HL-60/S4 treated with phorbol 12-myristate 13-acetate at 8.2 ng/mL for 4 days and 3 days (cell line): ENCODE measurements at regions not wholly inside any gene's neighbourhood (a gene's known extent, or its start where the extent isn't known, plus 50 kb on each side); places are given as distances from the start of the nearest gene placed in this dataset.

Source experiments
- in situ Hi-C: fragments of 300-500 bp; cut with MboI; formaldehyde crosslinking; loops from 2 replicates; pipeline ENCODE4 v1.15.0; 2022; ENCODE audit warnings: low sequenced_read_pairs

DNA sequence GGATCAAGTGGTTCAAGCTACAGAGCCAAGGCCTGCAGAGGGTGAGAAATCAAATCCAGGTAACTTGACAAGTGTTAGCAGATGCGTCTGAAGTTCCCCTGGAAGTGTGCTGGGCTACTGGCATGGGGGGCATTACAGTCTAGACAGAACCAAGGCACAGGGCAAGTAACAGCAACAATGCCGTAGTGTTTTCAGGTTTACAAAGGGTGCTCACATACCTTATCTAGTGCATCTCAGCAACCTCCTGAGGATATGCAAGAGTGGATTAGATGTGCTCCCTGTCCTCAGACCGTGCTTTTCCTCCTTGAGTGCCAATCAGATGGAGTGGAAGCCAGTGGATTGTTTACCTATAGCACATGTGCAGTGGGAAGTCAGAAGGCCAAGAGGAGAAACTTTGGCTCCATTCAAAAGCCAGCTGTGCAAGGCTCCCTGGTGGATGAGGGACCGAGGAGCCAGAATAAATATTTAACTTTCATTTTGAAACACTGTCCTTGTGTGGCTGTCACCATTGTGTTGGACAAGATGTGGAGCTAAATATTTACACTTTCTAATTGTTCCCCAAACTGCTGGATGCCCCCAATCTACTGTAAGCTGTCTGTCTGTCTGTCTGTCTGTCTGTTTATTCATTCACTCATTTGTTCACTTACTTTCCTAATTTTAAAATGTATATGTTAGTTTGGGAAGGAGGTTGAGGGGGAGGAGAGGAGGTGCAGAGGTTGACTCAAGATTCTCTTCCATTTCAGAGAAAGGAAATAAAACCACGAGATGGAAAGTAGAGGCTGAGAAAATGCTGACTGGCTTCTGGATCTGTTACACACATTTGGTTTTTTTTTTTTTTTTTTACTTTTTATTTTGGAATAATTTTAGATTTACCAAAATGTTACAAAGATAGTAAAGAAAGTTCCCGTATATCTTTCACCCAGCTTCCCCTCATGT is 184.0 kb upstream of the PARP11 start:
- in situ Hi-C loops: no loop called here

DNA sequence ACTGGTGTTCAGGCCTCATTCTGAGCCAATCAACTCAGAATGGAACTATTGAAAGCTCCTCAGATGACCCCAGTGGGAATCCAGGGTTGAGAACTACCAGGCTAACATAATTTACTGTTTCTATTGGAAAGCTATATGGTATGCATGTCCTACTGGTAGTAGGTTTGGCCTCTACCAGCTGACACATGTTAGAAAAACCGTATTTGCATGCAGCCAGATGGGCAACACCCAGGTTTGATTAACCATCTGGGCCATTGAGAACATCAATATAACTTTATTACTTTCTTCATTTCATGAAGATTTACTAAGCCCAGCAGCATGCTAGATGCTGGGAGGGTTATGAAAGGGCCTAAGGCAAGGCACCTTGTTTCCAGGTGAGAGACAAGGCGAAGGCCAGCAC is 181.4 kb upstream of the PARP11 start:
- in situ Hi-C loops: no loop called here

GRCh38 chr12:4052691-4053090 is 179.5 kb upstream of the PARP11 start:
- in situ Hi-C loops: no loop called here

DNA sequence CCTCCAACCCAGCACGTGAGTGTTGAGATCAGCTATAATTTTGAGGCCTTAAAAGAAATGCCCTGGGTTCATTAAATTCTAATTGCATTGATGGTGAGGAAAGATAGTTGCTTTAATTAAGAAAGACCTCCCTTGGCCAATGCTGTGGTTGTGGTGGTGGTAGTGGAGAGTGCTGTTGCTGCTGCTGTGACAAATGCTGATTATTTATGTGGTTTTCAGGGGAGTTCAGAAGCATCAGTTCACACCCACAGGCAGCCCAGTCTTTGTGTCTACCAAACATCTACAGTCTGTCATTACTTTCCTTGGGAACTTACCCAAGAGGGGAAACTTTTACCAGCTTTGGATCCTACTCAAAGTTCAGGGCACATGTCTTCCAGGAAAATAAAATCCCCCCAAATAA is 178.4 kb upstream of the PARP11 start:
- in situ Hi-C loops: no loop called here

DNA sequence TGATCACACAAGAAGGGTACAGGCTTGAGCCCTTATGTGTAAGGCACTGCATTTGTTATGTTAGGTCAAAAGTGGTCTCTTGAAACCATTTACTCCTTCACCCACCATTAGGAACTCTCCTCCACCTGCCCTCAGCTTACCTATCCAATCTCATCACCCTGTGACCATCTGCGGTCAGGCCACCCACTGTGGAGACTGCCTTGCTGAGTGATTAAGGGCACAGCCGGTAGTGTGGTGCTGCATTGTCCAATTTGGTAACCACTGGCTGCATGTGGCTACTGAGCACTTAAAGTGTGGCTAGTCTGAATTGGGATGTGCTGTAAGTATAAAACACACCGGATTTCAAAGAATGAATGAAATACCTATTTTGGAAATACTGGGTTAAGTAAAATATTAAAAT is 177.1 kb upstream of the PARP11 start:
- in situ Hi-C loops: no loop called here

DNA sequence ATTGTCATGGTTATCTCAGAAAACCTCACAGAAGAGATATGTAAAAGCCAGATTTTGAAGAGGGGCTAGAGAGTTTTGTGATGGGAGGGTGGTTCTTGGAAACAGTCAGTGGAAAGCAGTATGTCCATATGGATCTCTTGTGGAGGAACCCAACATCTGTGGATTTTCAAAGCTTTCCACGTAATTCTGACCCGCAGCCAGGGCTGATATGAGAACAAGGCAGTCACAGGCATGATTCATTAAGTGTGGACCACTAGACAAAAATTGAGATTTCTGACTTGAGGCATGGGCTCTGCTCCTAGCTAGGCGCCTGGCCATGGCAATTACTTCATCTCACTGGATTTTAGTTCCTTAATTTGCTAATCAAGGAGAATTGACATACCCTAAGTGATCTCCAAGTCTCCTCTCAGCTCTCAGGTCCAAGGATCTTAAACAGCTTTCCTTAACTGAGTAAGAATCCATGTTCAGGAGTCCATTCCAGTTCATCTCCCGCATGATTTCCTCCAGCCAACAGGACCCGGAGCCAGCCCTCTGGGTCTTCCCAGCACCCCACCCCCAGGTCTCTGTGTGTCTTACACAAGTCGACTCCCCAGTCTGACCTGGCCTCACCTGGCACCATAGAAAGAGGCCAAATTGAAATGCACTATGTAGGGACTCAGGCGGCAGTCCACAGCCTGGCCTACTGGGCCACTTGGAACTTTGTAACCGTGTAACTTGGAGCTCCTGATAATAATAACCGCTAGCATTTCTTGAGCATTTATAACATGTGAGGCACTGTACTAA is 176.3 kb upstream of the PARP11 start:
- in situ Hi-C loops: loop anchor here (25.0 kb wide), 1 partner anchor 162 kb away; no protein-coding TSS in a partner anchor

DNA sequence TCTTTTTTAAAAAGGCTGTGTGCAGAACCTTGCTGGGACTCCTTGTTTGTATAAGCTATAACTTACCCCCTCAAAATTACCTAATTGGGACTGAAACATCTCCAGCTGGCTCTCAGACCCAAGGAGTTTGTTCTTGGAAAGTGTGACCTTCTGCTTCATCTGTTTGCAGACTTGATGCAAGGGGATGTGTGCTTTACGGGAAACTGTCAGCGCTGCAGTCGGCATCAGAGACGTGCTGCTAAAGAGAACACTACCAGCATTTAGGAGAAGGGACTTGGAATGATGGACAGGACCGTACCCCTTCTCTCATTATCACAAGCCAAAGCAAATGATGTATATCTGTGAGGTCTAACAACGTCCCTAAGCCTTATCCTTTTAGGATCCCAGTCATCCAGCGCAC is 174.2 kb upstream of the PARP11 start:
- in situ Hi-C loops: loop anchor here (25.0 kb wide), 1 partner anchor 160 kb away; no protein-coding TSS in a partner anchor

GRCh38 chr12:4046495-4046840 is 173.3 kb upstream of the PARP11 start:
- in situ Hi-C loops: loop anchor here (25.0 kb wide), 1 partner anchor 159 kb away; no protein-coding TSS in a partner anchor

DNA sequence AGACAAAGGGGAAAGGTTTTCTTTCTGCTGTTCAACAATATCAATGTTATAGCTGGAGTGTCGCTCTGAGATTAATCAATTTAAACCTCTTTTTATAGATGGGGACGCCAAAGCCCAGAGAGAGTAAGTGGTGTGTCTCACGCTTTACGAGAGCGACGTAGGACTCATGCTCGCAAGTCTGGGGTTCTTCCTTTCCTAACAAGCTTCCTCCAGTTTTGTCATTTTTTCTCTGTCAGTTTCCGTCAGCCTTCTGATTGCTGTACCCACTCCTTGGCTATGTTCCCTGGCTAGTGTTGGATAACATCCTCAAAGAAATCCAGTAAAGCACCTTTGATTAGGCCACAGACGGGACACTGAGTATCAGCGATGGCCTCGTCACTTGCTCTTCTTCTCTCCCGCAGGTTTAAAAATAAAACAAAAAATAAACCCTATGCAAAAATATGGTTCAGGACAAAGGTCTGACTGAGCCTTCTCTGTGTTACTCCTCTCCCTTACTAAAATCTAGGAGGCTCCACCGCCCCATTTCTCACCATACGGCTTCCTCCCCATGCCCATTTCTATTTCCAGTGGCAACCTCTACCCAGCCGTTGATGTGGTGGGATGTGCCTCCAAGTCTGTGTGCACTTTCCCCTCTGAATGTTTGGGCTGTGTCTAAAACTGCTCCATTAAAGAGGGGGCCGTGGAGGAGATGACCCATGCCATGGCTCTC is 172.7 kb upstream of the PARP11 start:
- in situ Hi-C loops: loop anchor here (25.0 kb wide), 1 partner anchor 159 kb away; no protein-coding TSS in a partner anchor

DNA sequence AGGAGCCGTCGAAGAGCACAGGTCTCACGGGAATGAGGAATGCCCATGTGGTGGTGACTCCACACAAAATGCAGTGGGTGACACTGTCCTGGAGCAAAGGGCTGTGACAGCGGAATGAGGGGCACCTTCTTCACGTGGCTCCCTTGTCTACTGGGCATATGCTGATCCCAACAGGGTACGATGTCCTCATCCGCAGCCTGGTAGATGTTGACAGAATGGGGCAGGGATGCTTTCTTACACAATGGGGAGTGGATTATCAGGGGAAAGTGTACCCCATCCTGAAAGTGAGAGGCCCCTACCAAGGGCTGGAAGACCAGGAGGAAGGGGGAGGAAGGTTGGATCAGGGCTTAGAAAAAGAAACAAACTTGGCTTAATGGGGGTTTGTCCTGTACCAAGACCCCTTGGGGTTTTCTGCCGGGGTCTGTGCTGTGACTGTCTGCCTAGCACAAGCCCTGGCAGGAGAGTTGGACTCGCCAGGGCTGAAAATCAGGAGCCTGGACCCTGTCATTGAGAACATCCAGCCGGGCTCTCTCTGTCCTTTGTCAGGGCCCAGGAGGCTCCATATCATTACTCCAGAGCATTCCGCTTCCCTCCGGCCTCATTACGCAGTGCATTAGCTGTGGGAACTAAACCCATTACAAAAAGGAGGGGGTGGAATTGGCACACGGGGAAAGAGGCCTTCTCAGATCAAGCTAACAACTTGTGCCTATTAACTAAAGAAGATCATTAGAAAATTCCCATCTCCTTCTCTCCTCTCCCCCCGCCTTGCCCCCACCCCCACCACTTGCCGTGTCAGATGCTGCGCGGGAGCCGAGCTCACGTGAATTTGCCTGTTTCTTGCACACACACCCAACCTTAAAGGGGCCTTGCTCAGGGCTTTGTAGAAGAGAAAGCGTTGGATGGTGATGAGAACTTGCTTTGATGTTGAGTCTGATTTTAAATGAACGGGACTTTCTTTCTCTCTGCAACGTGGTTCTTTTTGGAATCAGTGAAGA is 171.8 kb upstream of the PARP11 start:
- in situ Hi-C loops: loop anchor here (25.0 kb wide), 1 partner anchor 158 kb away; no protein-coding TSS in a partner anchor

- in situ Hi-C loops: loop anchor here (25.0 kb wide), 1 partner anchor 157 kb away; no protein-coding TSS in a partner anchor
These were observed 170.9 kb upstream of the PARP11 start for GRCh38 chr12:4044101-4044500.

DNA sequence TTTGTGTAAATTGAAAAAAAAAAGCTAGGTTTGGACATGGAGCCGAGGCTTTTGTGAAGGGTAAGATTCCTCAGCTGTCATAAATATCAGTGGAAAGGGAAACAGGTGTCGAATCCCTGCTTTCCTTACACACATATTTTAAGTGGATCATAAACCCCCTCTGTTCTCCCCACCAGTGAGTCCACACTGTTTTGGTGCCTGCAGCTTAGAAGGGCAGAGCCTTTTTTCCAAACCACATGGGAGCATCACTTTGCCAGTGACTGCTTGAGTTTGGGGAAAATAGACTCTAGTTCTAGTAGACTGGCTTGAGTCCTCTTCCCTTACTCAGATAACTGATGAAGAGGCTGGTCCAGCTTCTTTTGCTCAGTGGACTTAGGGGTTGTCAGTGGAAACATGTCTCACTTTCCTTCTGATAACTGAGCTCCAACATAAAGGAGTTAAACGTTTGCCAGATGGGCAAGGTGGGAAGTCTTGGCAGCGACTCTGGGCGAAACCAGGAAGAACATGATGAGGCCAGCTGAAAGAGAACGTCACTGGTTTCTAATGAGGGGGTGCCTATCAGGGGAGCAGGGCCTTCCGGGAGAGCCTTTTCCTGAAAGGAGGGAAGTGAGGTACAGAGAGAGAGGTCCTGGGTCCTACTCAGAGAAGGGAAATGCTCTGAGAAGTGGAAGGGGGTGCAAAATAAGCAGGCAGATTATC is 168.1 kb upstream of the PARP11 start:
- in situ Hi-C loops: loop anchor here (25.0 kb wide), 1 partner anchor 154 kb away; no protein-coding TSS in a partner anchor

DNA sequence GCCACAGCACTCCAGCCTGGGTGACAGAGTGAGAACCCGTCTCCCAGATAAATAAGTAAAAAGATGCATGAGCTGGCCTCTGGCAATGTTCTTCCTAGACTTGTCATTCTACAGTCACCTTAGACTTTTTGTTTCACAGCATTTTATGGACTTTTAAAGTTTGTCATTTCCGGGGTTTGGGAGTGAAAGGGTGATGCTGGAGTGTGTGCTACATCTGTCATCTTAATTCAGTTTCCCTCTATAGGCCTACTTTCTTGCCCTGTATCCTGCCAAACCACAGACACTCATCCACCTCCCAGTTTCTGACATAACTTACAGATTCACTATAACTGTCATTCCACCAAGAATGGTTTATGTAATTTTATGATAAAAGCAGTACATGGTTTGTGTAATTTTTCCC is 166.7 kb upstream of the PARP11 start:
- in situ Hi-C loops: loop anchor here (25.0 kb wide), 1 partner anchor 153 kb away; no protein-coding TSS in a partner anchor

GRCh38 chr12:4037747-4038312 is 164.6 kb upstream of the PARP11 start:
- in situ Hi-C loops: loop anchor here (25.0 kb wide), 1 partner anchor 151 kb away; no protein-coding TSS in a partner anchor

- in situ Hi-C loops: loop anchor here (25.0 kb wide), 1 partner anchor 149 kb away; no protein-coding TSS in a partner anchor
These were observed 163.6 kb upstream of the PARP11 start for GRCh38 chr12:4036671-4037271.

- in situ Hi-C loops: loop anchor here (25.0 kb wide), 1 partner anchor 148 kb away; no protein-coding TSS in a partner anchor
These were observed 161.7 kb upstream of the PARP11 start for GRCh38 chr12:4034921-4035320.

GRCh38 chr12:4032924-4033615 is 159.9 kb upstream of the PARP11 start:
- in situ Hi-C loops: loop anchor here (25.0 kb wide), 1 partner anchor 146 kb away; no protein-coding TSS in a partner anchor
